SK-N-SH (cell line): ENCODE measurements at regions not wholly inside any gene's neighbourhood (a gene's known extent, or its start where the extent isn't known, plus 50 kb on each side); places are given as distances from the start of the nearest gene placed in this dataset.

ENCODE experiments used
- CTCF ChIP-seq: fragments of 200-600 bp; sonication (generic); IDR thresholded peaks from 2 replicates; pipeline ENCODE4 v1.6.1; 2017; ENCODE audit warnings: antibody characterized with exemption, mild to moderate bottlenecking, moderate library complexity
- EP300 ChIP-seq, 2 experiments: IDR thresholded peaks; 2 replicates each; pipeline versions ENCODE4 v1.4.0 to v1.6.1; 2012; ENCODE audit warnings: borderline replicate concordance in 1 of 2, low read depth in 1 of 2, low read length in 1 of 2
- EZH2phosphoT487 ChIP-seq: fragments of 200-600 bp; sonication (generic); IDR thresholded peaks from 2 replicates; pipeline ENCODE4 v1.6.1; 2017; ENCODE audit warnings: low read depth, mixed run types, mild to moderate bottlenecking, antibody characterized with exemption, moderate library complexity, borderline replicate concordance
- GATA2 ChIP-seq: sonication (generic); formaldehyde crosslinking; IDR thresholded peaks from 2 replicates; pipeline ENCODE4 v1.5.0; 2020; ENCODE audit warnings: mild to moderate bottlenecking, missing genetic modification reagents
- JUND ChIP-seq: IDR thresholded peaks from 2 replicates; pipeline ENCODE4 v1.4.0; 2012
- NFIC ChIP-seq: IDR thresholded peaks from 2 replicates; pipeline ENCODE4 v1.4.0; 2012; ENCODE audit warnings: borderline replicate concordance
- POLR2AphosphoS5 ChIP-seq: IDR thresholded peaks from 2 replicates; pipeline ENCODE4 v1.6.1; 2012; ENCODE audit warnings: low read depth, low read length
- RFX5 ChIP-seq: IDR thresholded peaks from 2 replicates; pipeline ENCODE4 v1.6.1; 2012; ENCODE audit warnings: mild to moderate bottlenecking, improper control_type of control experiment, low read length
- SIN3A ChIP-seq: IDR thresholded peaks from 2 replicates; pipeline ENCODE4 v1.6.1; 2012; ENCODE audit warnings: low read depth, mild to moderate bottlenecking, low read length, moderate library complexity, borderline replicate concordance
- USF2 ChIP-seq: fragments of 150-350 bp; IDR thresholded peaks from 2 replicates; pipeline ENCODE4 v1.6.1; 2017; ENCODE audit warnings: antibody characterized with exemption, low read length, low read depth, borderline replicate concordance

GRCh38 chr3:83477563-83477962 lies 1481.2 kb upstream of the CADM2 start:
- TF ChIP-seq CTCF (no peak), EZH2phosphoT487 (no peak), SIN3A (no peak), JUND (no peak), EP300 (IDR thresholded peaks at IDR 0.05; ENCODE audit: borderline replicate concordance in 1 of 2, low read depth in 1 of 2, low read length in 1 of 2) (no peak), USF2 (no peak), POLR2AphosphoS5 (no peak), NFIC (no peak), RFX5 (no peak), GATA2 (CRISPR knock-in tag) (no peak)
